Limb (tissue), 2 donors: ENCODE measurements at regions not wholly inside any gene's neighbourhood (a gene's known extent, or its start where the extent isn't known, plus 50 kb on each side); places are given as distances from the start of the nearest gene placed in this dataset.

Source experiments
- DNase-seq, 2 donors: peaks; one replicate each; pipeline ENCODE4 v3.0.0-alpha.2; 2016; ENCODE audit errors: extremely low spot score in 2 of 2

GRCh38 chr17:79295307-79295706, 220.7 kb downstream of the ENGASE start:
- no peak for DNase-seq

GRCh38 chr17:79294459-79295071, 219.9 kb downstream of the ENGASE start:
- peak; percentile 48 to 89 for DNase-seq

GRCh38 chr17:79292501-79292900, 217.9 kb downstream of the ENGASE start:
- no peak for DNase-seq

GRCh38 chr17:79291391-79291790, 216.8 kb downstream of the ENGASE start:
- no peak for DNase-seq

GRCh38 chr17:79290726-79291125, 216.1 kb downstream of the ENGASE start:
- no peak for DNase-seq

- no peak for DNase-seq
Measured at GRCh38 chr17:79288950-79289349, 214.3 kb downstream of the ENGASE start.

- DNase-seq: no peak
Measured at GRCh38 chr17:79286440-79286839, 211.8 kb downstream of the ENGASE start.

GRCh38 chr17:79285973-79286372, 211.3 kb downstream of the ENGASE start:
- no peak for DNase-seq

GRCh38 chr17:79282294-79282693, 207.7 kb downstream of the ENGASE start:
- DNase-seq: no peak

GRCh38 chr17:79281803-79282202, 207.2 kb downstream of the ENGASE start:
- DNase-seq: no peak

GRCh38 chr17:79280866-79281572, 206.4 kb downstream of the ENGASE start:
- DNase-seq: no peak

GRCh38 chr17:79280010-79280409, 205.4 kb downstream of the ENGASE start:
- no peak for DNase-seq

- no peak for DNase-seq
Measured at GRCh38 chr17:79279320-79279719, 204.7 kb downstream of the ENGASE start.

GRCh38 chr17:79276821-79277220, 202.2 kb downstream of the ENGASE start:
- no peak for DNase-seq

GRCh38 chr17:79273660-79274059, 199.0 kb downstream of the ENGASE start:
- no peak for DNase-seq

- DNase-seq: no peak
Measured at GRCh38 chr17:79272666-79273219, 198.1 kb downstream of the ENGASE start.

- DNase-seq: no peak
Measured at GRCh38 chr17:79272220-79272619, 197.6 kb downstream of the ENGASE start.

- DNase-seq: no peak
Measured at GRCh38 chr17:79269620-79270019, 195.0 kb downstream of the ENGASE start.

GRCh38 chr17:79263191-79263590, 188.6 kb downstream of the ENGASE start:
- DNase-seq: no peak

- DNase-seq: no peak
Measured at GRCh38 chr17:79262624-79263023, 188.0 kb downstream of the ENGASE start.

- no peak for DNase-seq
Measured at GRCh38 chr17:79261355-79262072, 186.9 kb downstream of the ENGASE start.

- DNase-seq: no peak
Measured at GRCh38 chr17:79258843-79259242, 184.2 kb downstream of the ENGASE start.
